Activated gamma-delta T cell treated with Interleukin-2 at 50 U/mL for 16 hours (primary cell): ENCODE measurements at regions not wholly inside any gene's neighbourhood (a gene's known extent, or its start where the extent isn't known, plus 50 kb on each side); places are given as distances from the start of the nearest gene placed in this dataset.

Experiments used
- DNase-seq: peaks from one replicate; pipeline ENCODE4 v3.0.0-alpha.2; 2020

GRCh38 chr5:67390935-67391334 is 194.3 kb upstream of the CD180 start:
- no peak for DNase-seq

- DNase-seq: no peak
Observed at GRCh38 chr5:67383451-67383850, 186.9 kb upstream of the CD180 start.

DNA sequence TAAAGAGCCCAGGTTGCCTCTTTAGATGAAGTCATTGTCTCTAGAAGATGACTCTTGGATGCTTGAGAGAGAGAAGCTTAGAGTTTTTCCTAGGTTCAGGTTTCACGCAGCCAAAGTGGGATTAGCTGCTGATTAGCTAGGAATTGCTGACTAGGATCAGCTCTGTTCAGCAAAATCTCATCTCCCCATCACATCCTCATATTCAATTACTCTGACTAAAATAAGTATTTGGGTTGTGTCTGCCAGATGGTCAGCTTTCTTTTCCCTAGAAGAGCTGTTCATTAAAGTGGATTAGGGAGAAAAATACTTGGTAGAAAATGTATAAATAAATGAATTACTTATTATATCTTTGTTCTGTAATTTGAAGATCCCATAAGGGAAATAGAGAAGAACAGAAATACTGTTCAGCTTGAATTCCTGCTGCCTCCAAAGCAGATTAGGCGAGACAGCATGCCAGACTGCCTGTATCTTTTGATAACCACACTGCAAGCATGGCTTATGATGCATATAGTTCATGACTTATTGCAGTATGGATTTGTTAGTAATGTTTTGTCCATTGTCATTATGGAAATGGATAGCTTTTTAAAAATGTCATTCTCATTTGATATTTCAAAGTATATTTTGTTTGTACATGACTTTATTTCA is 184.8 kb upstream of the CD180 start:
- DNase-seq: no peak

GRCh38 chr5:67380431-67380830 is 183.8 kb upstream of the CD180 start:
- no peak for DNase-seq

DNA sequence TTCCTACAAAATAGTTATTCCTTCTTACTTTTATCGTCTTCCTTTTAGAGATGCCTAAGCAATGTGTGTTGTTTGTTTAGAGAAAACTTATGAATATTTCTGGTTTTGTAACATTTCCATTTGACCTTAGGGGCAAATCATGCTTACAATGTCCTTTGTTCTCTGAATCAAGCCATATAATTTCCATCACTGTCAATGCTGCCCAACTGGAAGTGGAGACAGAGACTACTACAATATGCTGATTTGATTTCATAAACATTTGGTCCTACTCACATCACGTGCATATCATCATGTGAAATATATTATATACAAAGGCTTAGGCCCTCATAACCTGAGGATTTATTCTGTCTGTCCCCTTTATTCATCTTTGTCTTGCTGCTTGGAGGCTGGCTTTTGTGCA is 183.2 kb upstream of the CD180 start:
- DNase-seq: no peak

DNA sequence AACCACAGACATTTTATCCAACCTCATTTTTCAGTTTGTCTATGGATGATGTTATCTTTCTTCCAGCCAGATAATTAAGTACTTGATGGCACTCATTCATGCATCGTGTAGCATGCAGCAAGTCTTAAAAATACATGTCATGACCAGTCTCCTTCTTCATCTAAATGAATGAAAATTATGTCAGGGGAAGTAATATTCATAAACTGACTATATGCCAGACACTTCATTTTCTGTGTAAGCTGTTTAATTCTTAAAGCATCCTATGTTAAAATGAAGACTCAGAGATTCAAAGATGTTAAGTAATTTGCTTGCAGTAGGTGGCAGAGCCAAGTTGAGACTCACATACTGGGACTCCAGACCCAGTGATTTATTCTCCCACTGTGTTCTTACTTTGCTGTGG is 181.7 kb upstream of the CD180 start:
- DNase-seq: no peak

GRCh38 chr5:67377631-67378030 is 181.0 kb upstream of the CD180 start:
- DNase-seq: no peak

GRCh38 chr5:67375606-67376005 is 179.0 kb upstream of the CD180 start:
- no peak for DNase-seq

DNA sequence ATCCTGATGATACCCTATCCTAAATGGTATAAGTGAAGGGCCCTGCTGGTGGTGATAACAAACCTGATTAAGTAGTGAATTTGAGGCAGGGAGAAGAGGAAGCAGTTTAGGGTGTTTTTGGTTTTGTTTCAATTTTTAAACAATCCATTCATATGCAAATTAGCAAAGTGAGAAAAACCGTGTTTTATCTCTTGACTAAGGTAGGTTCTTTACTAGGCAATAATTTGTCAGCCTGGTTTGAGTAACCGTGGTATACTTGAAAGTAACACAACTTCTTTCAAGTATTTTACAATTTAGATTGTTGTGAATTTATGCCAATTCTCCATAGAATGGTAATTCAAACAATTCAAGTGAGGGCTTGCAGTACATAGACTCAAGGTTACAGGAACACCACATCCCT is 177.8 kb upstream of the CD180 start:
- no peak for DNase-seq

DNA sequence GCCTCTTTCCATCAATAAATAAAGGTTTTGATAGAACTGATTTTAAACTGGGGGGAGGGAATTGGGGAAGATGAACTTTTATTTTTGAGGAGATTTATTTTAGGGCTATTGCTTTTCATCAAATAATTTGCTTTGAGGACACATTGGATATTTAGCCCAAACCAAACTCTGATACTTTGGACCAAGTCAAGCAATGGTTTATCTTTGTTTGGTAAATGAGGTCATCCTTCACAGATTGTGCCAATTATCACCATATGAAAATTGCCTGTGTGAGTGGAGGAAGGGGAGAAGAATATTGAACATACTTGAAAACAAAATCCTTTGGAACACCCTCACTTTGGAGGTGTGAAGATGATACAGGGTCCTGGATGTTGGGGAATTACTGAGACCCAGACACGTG is 176.9 kb upstream of the CD180 start:
- no peak for DNase-seq

DNA sequence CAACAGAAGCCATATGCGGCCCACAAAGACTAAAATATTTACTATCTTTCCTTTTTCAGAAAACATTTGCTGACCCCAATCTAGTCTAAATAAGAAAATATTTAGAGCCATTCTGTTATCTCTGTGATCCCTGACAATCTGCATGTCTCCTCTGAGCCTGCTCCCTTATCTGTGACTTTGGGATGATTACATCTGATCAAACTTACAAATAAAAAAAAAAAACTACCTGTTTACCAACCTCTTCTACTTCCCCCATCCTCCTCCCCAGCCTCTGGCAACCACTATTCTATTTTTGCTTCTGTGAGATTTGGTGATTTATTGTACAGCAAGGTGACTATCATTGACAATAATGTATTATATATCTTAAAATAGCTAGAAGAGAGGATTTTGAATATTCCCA is 176.3 kb upstream of the CD180 start:
- no peak for DNase-seq

- DNase-seq: no peak
Observed at GRCh38 chr5:67371924-67372323, 175.3 kb upstream of the CD180 start.

DNA sequence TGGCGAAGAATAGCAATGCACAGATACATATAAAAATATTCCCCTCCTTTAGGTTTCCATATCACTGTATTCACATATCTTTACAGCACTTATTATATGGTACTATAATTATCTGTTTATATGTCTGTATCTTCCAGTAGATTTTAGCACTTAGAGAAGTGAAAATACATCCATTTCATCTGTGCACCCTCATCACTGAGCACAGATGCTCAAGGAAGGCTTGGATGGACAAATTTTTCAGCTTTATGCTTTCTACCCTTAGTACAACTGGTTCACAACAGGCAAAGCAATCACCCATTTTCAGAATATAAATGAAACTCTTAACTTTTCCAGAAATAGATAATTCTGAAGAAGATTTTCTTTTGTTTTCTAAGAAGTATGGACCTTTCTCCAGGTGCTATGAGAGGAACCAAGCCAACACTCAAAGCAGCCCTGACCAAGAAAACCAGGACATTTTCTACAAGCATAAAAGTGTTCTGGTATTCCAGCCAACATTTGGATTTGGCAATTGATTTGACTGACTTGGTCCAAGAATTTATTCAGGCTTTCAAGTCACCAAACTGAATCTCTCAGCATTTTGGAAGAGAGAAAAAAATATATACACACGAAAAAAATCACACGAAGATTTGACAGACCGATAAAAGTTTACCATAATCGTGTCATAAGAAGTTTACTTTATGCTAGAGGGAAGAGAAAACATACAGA is 170.2 kb upstream of the CD180 start:
- DNase-seq: no peak

GRCh38 chr5:67366276-67366675 is 169.7 kb upstream of the CD180 start:
- DNase-seq: no peak

- DNase-seq: no peak
Observed at GRCh38 chr5:67364381-67364970, 167.9 kb upstream of the CD180 start.

DNA sequence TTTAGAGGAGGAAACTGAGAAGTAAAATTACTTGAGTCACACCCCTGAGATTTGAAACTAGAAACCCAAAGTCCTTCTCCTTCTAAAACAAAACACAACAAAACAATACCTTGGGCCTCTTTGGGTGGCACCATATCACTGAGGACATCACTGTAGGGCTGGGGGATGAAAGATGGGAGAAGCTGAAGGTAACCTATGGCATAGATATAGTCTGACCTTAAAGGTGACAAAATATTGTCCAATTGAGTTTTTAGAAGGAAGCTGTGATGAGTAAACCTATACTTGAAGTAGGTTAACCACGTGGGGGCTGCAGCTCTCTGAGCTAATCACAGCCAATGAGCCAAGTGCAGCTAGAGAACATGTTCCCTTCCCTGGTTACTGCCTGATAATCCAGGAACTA is 167.4 kb upstream of the CD180 start:
- no peak for DNase-seq

GRCh38 chr5:67363180-67363709 is 166.6 kb upstream of the CD180 start:
- no peak for DNase-seq

DNA sequence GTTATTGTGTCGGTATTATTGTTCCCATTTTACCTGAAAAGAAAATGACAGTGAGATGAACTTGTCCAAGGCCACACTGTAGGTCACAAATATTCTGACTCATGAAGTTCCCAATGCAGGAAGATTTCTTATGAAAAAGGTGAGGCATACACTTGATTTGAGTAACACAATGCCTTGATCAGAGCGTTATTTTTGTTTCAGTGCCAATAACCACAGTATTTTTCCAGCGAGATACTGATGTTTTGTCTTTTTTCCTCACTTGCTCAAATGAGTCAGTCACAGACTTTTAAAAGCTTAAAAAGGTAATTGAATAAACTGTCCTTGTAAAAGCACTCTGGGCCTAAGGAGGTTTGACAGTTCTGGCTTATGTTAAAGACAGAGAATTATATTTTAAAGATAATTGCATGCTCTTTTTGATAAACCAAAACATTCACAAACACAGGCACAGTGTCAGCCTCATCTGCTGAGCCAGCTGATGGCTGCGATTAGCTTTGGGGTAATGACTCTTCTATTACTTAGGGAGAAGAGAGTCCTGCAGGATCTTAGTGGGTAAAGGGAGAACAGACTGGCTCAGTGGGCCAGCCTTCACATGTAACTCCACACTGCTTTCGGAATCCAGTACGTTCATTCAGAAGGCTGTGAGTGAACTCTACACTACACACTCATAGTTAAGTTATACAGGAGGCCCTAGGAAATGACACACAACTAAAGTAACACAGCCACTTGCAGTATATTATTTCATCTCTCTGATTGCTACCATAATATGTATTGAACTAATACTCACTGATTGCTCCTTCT is 165.5 kb upstream of the CD180 start:
- no peak for DNase-seq

GRCh38 chr5:67360047-67360446 is 163.4 kb upstream of the CD180 start:
- no peak for DNase-seq

- DNase-seq: no peak
Observed at GRCh38 chr5:67358186-67358585, 161.6 kb upstream of the CD180 start.

DNA sequence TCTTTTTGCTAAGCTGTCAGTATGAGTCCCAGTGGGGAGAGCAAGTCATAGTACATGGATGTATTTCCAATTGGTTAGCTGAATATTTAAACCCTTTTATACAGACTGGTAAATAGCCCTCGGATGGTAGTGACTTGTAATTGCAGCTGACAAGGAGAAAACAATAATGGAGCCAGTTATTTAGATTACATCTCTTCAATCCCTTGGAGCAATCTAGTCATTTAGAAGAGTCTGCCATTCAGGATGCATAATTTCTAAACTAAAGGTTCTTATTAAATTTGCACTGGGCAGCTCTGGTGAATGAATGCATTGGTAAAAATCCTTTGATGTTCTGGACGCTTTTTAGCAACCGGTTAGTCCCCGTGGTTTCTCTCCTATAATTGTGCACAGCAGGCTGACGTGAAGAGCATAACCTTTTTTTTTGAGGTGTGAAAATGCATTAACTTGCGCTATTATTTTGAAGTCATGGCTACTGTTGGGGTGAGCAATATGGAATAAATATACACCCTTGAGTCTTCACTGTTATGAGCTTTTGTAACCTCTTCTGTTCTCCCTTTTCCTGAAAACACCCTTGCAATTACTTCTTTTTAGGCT is 158.6 kb upstream of the CD180 start:
- DNase-seq: no peak

DNA sequence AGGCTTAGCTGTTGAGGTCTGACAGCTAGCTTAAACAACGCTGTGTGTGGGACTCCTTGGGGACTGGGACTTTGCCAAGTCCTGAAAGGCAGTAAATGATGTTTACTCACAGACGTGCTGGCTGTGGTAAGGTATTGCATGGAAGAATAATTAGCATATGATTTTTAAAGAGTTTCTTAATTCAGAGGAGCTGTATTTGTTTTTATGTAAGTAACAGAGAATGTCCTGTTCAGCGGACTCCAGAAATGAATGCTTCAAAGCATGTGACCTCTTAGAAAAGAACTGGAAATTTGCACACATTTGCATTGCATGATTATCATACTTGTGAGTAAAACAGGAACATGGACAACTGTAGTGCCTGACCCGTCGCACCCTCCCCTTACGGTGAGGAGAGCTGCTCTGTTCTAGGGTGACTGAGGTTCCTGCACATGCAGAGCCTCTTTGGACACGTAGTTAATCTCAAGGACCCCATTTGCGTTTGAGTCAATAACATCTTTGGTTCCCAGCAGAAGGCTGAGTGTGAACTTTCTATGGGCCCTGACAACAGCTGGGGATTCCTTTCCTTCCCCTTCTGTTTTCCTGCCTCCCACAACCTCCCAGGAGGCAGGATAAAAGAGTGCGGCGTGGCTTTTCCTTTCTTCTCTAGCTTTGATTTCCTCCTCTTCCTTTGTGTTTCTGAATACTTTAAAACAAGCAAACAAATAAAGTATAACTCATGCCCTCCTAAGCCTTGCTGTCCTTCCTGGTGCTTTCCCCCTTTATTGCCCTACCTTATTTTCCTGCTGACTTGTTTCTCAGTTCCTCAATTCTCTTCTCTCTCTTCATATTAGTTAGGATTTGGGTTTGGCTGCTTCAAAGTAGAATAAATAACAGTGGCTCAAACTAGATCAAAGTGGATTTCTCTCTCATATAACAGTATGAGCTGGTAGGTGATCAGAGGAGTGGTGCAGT is 157.2 kb upstream of the CD180 start:
- DNase-seq: no peak
